ENCODE measurements at regions not wholly inside any gene's neighbourhood (a gene's known extent, or its start where the extent isn't known, plus 50 kb on each side); places are given as distances from the start of the nearest gene placed in this dataset.

- H3K36me3 ChIP-seq (ENCODE audit: insufficient read depth) = no peaks in the 10 kb centered on the region
These were observed 880.9 kb downstream of the ANKRD7 start for GRCh38 chr7:119105381-119105780.

More at GRCh38 chr7:119105381-119105780, 880.9 kb downstream of the ANKRD7 start:
- Histone ChIP-seq H3K79me2 (replicated peaks; ENCODE audit: insufficient read depth) (no peaks in the 10 kb centered on the region), H3K4me1 (ENCODE audit: insufficient read depth) (peaks cover 25% of the 10 kb centered on the region), H3K4me2 (no peak overlapping the region), H3K27me3 (ENCODE audit: insufficient read depth) (no peaks in the 10 kb centered on the region), H4K20me1 (replicated peaks; ENCODE audit: insufficient read depth) (no peaks in the 10 kb centered on the region), H3K27ac (ENCODE audit: low read depth) (no peak overlapping the region), H3K4me3 (no peak overlapping the region), H3F3A (replicated peaks; ENCODE audit: low read depth) (no peaks in the 10 kb centered on the region), H3K9me2 (ENCODE audit: insufficient read depth) (no peaks in the 10 kb centered on the region), H2AFZ (no peak overlapping the region)
- TF ChIP-seq REST (IDR thresholded peaks at IDR 0.05; ENCODE audit: unreplicated experiment) (no peak), ETS1 (IDR thresholded peaks at IDR 0.05) (no peak), ZNF114 (CRISPR knock-in tag; IDR thresholded peaks at IDR 0.05) (no peak), NANOG (IDR thresholded peaks at IDR 0.05; ENCODE audit: borderline replicate concordance) (no peak), STAT1 (IDR thresholded peaks at IDR 0.05; ENCODE audit: unreplicated experiment) (no peak), EZH2phosphoT487 (IDR thresholded peaks at IDR 0.05; ENCODE audit: unreplicated experiment) (no peak), POLR2AphosphoS5 (IDR thresholded peaks at IDR 0.05; ENCODE audit: low read depth) (no peak), EZH2 (IDR thresholded peaks at IDR 0.05; ENCODE audit: low read depth, unreplicated experiment) (no peak), ZNF331 (CRISPR knock-in tag; IDR thresholded peaks at IDR 0.05; ENCODE audit: low read depth) (no peak), CREB1 (CRISPR knock-in tag; IDR thresholded peaks at IDR 0.05; ENCODE audit: low read depth) (no peak), JUNB (IDR thresholded peaks at IDR 0.05; ENCODE audit: unreplicated experiment) (no peak)
- TF ChIP-seq, protein P1, sequence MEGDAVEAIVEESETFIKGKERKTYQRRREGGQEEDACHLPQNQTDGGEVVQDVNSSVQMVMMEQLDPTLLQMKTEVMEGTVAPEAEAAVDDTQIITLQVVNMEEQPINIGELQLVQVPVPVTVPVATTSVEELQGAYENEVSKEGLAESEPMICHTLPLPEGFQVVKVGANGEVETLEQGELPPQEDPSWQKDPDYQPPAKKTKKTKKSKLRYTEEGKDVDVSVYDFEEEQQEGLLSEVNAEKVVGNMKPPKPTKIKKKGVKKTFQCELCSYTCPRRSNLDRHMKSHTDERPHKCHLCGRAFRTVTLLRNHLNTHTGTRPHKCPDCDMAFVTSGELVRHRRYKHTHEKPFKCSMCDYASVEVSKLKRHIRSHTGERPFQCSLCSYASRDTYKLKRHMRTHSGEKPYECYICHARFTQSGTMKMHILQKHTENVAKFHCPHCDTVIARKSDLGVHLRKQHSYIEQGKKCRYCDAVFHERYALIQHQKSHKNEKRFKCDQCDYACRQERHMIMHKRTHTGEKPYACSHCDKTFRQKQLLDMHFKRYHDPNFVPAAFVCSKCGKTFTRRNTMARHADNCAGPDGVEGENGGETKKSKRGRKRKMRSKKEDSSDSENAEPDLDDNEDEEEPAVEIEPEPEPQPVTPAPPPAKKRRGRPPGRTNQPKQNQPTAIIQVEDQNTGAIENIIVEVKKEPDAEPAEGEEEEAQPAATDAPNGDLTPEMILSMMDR (conservative IDR thresholded peaks at IDR 0.05; ENCODE audit: low read depth in 2 of 2) = no peak
- TF ChIP-seq, protein P2, sequence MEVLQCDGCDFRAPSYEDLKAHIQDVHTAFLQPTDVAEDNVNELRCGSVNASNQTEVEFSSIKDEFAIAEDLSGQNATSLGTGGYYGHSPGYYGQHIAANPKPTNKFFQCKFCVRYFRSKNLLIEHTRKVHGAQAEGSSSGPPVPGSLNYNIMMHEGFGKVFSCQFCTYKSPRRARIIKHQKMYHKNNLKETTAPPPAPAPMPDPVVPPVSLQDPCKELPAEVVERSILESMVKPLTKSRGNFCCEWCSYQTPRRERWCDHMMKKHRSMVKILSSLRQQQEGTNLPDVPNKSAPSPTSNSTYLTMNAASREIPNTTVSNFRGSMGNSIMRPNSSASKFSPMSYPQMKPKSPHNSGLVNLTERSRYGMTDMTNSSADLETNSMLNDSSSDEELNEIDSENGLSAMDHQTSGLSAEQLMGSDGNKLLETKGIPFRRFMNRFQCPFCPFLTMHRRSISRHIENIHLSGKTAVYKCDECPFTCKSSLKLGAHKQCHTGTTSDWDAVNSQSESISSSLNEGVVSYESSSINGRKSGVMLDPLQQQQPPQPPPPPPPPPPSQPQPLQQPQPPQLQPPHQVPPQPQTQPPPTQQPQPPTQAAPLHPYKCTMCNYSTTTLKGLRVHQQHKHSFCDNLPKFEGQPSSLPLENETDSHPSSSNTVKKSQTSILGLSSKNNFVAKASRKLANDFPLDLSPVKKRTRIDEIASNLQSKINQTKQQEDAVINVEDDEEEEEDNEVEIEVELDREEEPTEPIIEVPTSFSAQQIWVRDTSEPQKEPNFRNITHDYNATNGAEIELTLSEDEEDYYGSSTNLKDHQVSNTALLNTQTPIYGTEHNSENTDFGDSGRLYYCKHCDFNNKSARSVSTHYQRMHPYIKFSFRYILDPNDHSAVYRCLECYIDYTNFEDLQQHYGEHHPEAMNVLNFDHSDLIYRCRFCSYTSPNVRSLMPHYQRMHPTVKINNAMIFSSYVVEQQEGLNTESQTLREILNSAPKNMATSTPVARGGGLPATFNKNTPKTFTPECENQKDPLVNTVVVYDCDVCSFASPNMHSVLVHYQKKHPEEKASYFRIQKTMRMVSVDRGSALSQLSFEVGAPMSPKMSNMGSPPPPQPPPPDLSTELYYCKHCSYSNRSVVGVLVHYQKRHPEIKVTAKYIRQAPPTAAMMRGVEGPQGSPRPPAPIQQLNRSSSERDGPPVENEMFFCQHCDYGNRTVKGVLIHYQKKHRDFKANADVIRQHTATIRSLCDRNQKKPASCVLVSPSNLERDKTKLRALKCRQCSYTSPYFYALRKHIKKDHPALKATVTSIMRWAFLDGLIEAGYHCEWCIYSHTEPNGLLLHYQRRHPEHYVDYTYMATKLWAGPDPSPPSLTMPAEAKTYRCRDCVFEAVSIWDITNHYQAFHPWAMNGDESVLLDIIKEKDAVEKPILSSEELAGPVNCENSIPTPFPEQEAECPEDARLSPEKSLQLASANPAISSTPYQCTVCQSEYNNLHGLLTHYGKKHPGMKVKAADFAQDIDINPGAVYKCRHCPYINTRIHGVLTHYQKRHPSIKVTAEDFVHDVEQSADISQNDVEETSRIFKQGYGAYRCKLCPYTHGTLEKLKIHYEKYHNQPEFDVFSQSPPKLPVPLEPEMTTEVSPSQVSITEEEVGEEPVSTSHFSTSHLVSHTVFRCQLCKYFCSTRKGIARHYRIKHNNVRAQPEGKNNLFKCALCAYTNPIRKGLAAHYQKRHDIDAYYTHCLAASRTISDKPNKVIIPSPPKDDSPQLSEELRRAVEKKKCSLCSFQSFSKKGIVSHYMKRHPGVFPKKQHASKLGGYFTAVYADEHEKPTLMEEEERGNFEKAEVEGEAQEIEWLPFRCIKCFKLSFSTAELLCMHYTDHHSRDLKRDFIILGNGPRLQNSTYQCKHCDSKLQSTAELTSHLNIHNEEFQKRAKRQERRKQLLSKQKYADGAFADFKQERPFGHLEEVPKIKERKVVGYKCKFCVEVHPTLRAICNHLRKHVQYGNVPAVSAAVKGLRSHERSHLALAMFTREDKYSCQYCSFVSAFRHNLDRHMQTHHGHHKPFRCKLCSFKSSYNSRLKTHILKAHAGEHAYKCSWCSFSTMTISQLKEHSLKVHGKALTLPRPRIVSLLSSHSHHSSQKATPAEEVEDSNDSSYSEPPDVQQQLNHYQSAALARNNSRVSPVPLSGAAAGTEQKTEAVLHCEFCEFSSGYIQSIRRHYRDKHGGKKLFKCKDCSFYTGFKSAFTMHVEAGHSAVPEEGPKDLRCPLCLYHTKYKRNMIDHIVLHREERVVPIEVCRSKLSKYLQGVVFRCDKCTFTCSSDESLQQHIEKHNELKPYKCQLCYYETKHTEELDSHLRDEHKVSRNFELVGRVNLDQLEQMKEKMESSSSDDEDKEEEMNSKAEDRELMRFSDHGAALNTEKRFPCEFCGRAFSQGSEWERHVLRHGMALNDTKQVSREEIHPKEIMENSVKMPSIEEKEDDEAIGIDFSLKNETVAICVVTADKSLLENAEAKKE (CRISPR knock-in tag; IDR thresholded peaks at IDR 0.05) = no peak
- ATAC-seq = no peak
- Mint-ChIP-seq H3K36me3 (ENCODE audit: low read depth) (peaks cover 6% of the 10 kb centered on the region; the same call in 2 of the 3 replicates), H3K9me3 (no peaks in the 10 kb centered on the region; the same call in 1 of the 3 replicates), H3K4me1 (peaks cover 37% of the 10 kb centered on the region), H3K27me3 (ENCODE audit: insufficient read depth, low read depth, poor library complexity) (no peaks in the 10 kb centered on the region), H3K27ac (0 out of 2 replicates have a peak overlapping the region, but pooled peaks have one; percentile 21), H3K4me3 (no peak overlapping the region)
- DNase-seq (ENCODE audit: low spot score) = peak; percentile 23

Data from GM23338 (cell line).